ENCODE measurements at regions not wholly inside any gene's neighbourhood (a gene's known extent, or its start where the extent isn't known, plus 50 kb on each side); places are given as distances from the start of the nearest gene placed in this dataset.
"Not testable (repeated sequence)": the region's sequence is repeated elsewhere in the genome, so short reads cannot be mapped to it uniquely, and the experiment has no call there.

DNA sequence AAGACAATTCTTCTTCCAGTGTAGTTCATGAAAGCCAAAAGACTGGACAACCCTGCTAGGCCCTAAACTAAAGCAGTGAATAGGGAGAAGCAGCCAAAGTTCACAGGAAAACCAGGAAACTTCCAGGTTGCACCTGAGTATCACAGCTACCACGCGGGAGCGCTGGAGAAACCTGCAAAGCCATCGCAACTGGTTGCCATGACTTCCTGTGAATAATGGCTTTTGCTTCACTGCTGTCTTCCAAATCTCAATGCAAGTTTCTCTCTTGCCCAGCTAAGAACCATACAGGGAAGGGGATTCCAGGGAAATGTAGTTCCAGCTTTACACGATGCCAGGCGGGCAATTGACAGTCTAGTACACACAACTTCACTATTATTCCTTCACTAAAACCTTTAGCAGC lies 114.1 kb downstream of the GXYLT1 start:
- Mint-ChIP-seq H3K4me1 (ENCODE audit: low read depth) (no peaks in the 10 kb centered on the region), H3K4me3 (no peak overlapping the region), H3K27me3 (ENCODE audit: low read depth) (peaks cover 7% of the 10 kb centered on the region), H3K27ac (no peak overlapping the region), H3K36me3 (ENCODE audit: low read depth) (no peaks in the 10 kb centered on the region), H3K9me3 (no peaks in the 10 kb centered on the region)

DNA sequence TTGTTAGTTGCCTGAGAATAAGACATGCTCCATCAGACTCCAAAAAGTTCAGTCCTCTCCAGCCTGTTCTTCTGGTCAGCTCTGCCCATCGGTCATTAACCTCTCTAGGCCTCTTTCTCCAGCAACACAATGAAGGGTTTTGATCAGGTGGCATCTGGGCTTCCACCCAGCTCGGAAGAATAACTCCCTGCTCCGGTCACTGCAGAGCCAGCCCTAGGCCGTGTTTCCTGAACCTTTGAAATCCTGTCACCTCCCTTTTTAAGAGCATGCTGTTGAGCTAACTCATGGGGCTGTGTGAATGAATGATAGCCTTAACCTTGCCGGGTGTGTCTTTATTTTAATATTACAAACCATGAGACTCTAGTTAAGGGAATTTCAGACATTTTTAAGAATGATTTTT lies 117.1 kb downstream of the GXYLT1 start:
- no peaks in the 10 kb centered on the region for H3K36me3 Mint-ChIP-seq (ENCODE audit: low read depth)
- H3K4me3 Mint-ChIP-seq = no peak overlapping the region
- no peaks in the 10 kb centered on the region for H3K9me3 Mint-ChIP-seq
- no peak overlapping the region for H3K27ac Mint-ChIP-seq
- peaks cover 6% of the 10 kb centered on the region for H3K4me1 Mint-ChIP-seq (ENCODE audit: low read depth)
- peaks cover 9% of the 10 kb centered on the region for H3K27me3 Mint-ChIP-seq (ENCODE audit: low read depth)

DNA sequence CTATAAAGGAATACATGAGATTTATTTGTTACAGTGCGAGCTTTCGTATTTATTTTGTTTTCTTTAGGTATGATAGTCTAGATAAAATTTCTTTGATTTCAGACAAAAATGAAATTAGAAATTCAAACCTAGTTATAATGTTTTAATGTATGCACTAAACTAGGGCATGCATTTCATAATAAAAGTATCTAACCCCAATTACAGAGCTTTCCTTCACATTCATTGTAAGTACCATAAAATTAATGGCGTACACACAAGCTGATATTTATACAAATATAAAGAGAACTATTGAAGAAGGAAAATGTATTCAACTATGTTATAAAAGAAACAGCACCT lies 120.2 kb downstream of the GXYLT1 start:
- Mint-ChIP-seq H3K36me3 (ENCODE audit: low read depth) (no peaks in the 10 kb centered on the region), H3K27me3 (ENCODE audit: low read depth) (peaks cover 9% of the 10 kb centered on the region), H3K4me3 (no peak overlapping the region), H3K9me3 (no peaks in the 10 kb centered on the region), H3K27ac (no peak overlapping the region), H3K4me1 (ENCODE audit: low read depth) (peaks cover 6% of the 10 kb centered on the region)

DNA sequence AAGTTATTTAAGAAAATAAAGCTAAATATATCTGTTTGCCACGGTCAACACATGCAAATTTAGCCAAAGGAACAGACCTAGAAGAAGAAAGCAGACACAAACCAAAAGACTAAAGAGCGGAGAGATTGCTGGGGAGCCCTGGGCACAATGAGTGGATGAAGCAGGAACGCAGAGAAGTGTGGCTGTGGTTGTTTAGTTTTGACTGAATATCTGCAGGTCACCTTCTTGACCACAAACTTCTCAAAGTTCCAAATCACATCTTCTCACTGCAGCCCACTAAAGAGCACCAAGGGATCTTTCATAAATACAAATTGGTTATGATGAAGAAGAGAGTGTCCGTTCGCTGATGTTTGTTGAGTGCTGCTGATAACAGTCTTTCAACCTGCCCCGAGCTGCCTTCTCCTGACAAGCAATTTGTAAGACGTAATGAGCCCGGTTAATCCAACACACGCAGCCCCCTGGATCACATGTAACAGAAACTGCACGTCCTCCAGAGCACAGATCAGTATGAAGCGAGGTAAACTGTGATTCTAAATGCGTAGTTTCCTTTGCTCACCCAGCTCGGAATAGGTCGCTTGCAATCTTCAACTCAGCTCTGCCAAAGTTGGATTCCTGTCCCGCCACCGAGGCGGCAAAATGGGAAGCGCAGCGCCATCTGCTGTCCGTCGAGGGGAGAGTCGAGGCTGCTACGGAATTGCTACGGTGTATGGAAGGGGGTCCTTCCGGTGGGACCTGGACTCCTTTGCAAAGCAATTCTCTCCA lies 120.8 kb downstream of the GXYLT1 start:
- H3K36me3 Mint-ChIP-seq (ENCODE audit: low read depth) = no peaks in the 10 kb centered on the region
- no peaks in the 10 kb centered on the region for H3K9me3 Mint-ChIP-seq
- peak overlapping the region; percentile 19 for H3K4me3 Mint-ChIP-seq
- peaks cover 6% of the 10 kb centered on the region for H3K4me1 Mint-ChIP-seq (ENCODE audit: low read depth)
- peaks cover 9% of the 10 kb centered on the region for H3K27me3 Mint-ChIP-seq (ENCODE audit: low read depth)
- H3K27ac Mint-ChIP-seq = no peak overlapping the region

DNA sequence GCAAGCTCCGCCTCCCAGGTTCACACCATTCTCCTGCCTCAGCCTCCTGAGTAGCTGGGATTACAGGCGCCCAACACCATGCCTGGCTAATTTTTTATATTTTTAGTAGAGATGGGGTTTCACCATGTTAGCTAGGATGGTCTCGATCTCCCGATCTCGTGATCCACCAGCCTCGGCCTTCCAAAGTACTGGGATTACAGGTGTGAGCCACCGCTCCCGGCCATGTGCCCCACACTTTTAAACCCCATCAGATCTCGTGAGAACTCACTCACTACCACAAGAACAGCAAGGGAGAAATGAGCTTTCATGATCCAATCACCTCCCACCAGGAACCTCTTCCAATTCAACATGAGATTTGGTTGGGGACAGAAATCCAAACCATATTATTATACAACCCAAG lies 122.7 kb downstream of the GXYLT1 start:
- not testable (repeated sequence) for H3K36me3 Mint-ChIP-seq (ENCODE audit: low read depth); H3K9me3 Mint-ChIP-seq; H3K4me1 Mint-ChIP-seq (ENCODE audit: low read depth); H3K27me3 Mint-ChIP-seq (ENCODE audit: low read depth); H3K27ac Mint-ChIP-seq; H3K4me3 Mint-ChIP-seq

DNA sequence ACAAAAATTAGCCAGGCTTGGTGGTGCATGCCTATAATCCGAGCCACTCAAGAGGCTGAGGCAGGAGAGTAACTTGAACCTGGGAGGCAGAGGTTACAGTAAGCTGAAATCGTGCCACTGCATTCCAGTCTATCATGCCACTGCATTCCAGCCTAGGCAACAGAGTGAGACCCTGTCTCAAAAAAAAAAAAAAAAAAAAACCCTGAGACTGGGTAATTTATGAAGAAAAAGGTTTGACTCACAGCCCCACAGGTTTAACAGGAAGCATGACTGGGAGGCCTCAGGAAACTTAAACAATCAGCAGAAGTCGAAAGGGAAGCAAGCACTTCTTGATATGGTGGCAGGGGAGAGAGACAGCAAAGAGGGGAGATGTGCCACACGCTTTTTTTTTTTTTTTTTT lies 123.2 kb downstream of the GXYLT1 start:
- H3K27me3 Mint-ChIP-seq (ENCODE audit: low read depth) = peaks cover 9% of the 10 kb centered on the region
- H3K4me3 Mint-ChIP-seq = no peak overlapping the region
- H3K36me3 Mint-ChIP-seq (ENCODE audit: low read depth) = no peaks in the 10 kb centered on the region
- H3K27ac Mint-ChIP-seq = no peak overlapping the region
- H3K4me1 Mint-ChIP-seq (ENCODE audit: low read depth) = peaks cover 6% of the 10 kb centered on the region
- no peaks in the 10 kb centered on the region for H3K9me3 Mint-ChIP-seq

DNA sequence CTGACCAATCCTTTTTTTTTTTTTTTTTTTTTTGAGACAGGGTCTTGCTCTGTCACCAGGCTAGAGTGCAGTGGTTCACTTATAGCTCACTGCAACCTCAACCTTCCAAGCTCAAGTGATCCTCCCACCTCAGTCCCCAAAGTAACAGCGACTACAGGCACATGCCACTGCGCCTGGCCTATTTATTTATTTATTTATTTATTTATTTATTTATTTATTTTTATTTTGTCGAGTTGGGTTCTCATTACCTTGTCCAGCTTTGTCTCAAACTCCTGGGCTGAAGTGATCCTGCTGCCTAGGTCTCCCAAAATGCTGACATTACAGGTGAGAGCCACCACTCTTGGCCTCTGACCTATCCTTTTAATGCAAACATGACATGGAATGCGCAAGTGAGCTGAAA lies 124.4 kb downstream of the GXYLT1 start:
- H3K27ac Mint-ChIP-seq = no peak overlapping the region
- peaks cover 9% of the 10 kb centered on the region for H3K27me3 Mint-ChIP-seq (ENCODE audit: low read depth)
- H3K4me3 Mint-ChIP-seq = no peak overlapping the region
- no peaks in the 10 kb centered on the region for H3K36me3 Mint-ChIP-seq (ENCODE audit: low read depth)
- H3K9me3 Mint-ChIP-seq = no peaks in the 10 kb centered on the region
- peaks cover 6% of the 10 kb centered on the region for H3K4me1 Mint-ChIP-seq (ENCODE audit: low read depth)

DNA sequence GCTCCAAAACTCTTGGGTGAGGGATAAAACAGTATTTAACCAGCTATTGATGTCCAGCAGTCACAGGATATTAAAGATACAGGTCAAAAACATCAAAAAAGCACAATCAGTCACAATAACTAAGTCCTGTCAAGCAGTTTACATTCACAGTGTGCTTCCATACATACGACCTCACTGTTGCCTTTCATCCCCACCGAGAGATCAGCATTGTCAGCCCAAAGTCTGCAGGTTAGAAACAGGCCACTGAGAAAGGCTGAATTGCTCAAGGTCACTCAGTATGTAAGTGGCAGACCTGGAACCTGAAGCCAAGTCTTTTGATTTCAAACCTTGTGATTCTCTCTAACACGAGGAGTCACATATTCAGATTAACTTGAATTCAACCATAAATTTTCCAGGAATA lies 124.9 kb downstream of the GXYLT1 start:
- Mint-ChIP-seq H3K9me3 (no peaks in the 10 kb centered on the region), H3K36me3 (ENCODE audit: low read depth) (no peaks in the 10 kb centered on the region), H3K4me3 (no peak overlapping the region), H3K27me3 (ENCODE audit: low read depth) (peaks cover 9% of the 10 kb centered on the region), H3K4me1 (ENCODE audit: low read depth) (peaks cover 6% of the 10 kb centered on the region), H3K27ac (no peak overlapping the region)

DNA sequence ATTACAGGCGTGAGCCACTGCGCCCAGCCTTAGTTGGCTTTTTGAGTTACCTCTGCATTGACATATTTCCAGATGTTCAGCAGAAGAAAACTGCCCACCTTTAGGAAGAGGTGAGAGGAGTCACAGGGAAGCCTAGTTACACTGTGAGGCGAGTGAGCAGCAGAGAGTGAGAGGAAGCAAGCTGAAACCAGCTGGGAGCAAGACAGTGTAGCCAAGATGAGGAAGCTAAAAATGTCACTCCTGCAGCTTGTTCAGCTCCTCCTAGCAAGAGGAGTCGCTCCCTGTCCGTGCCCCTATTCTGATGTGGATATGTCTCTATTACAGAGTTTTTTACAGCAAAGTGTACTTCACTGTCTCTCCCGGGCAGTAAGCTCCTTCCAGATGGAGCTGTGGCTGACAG lies 127.6 kb downstream of the GXYLT1 start:
- Mint-ChIP-seq H3K27ac (no peak overlapping the region), H3K9me3 (no peaks in the 10 kb centered on the region), H3K36me3 (ENCODE audit: low read depth) (no peaks in the 10 kb centered on the region), H3K4me1 (ENCODE audit: low read depth) (no peaks in the 10 kb centered on the region), H3K4me3 (no peak overlapping the region), H3K27me3 (ENCODE audit: low read depth) (no peaks in the 10 kb centered on the region)

DNA sequence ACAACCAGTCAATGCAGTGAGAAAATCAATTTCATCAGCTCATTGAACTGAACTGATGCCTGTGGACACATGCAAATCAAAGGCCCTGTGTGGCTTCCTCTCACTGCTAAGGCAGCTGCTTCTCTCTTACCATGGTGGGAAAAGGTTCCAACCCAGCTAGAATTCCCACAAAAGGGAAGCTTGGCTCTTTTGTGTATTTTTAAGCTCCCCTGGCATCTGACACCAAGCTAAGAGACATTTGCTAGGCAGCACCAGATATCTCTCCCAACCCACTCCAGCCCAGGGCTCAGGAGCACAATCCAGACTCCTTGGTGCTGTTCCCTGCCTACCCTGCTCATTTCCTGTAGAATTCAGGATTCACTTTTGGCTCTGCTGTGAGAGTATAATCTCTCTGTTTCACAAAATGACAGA lies 129.6 kb downstream of the GXYLT1 start:
- H3K27me3 Mint-ChIP-seq (ENCODE audit: low read depth) = no peaks in the 10 kb centered on the region
- no peaks in the 10 kb centered on the region for H3K36me3 Mint-ChIP-seq (ENCODE audit: low read depth)
- no peak overlapping the region for H3K27ac Mint-ChIP-seq
- no peak overlapping the region for H3K4me3 Mint-ChIP-seq
- H3K4me1 Mint-ChIP-seq (ENCODE audit: low read depth) = no peaks in the 10 kb centered on the region
- H3K9me3 Mint-ChIP-seq = no peaks in the 10 kb centered on the region

DNA sequence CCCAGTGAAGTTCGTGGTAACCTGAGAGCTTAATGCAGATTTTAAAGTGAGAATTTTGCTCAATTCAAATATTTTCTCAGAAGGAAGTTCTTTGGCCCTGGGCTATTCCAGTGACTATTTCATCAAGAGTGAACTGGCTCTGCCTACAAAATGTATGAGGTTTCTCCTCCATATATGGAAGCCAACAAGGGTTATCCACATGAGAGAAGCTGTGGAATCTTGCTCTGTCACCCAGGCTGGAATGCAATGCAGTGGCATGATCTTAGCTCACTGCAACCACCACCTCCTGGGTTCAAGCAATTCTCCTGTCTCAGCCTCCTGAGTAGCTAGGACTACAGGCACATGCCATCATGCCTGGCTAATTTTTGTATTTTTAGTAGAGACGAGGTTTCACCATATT lies 132.2 kb downstream of the GXYLT1 start:
- H3K4me3 Mint-ChIP-seq; H3K36me3 Mint-ChIP-seq (ENCODE audit: low read depth); H3K9me3 Mint-ChIP-seq; H3K27ac Mint-ChIP-seq; H3K27me3 Mint-ChIP-seq (ENCODE audit: low read depth); H3K4me1 Mint-ChIP-seq (ENCODE audit: low read depth): not testable (repeated sequence)

DNA sequence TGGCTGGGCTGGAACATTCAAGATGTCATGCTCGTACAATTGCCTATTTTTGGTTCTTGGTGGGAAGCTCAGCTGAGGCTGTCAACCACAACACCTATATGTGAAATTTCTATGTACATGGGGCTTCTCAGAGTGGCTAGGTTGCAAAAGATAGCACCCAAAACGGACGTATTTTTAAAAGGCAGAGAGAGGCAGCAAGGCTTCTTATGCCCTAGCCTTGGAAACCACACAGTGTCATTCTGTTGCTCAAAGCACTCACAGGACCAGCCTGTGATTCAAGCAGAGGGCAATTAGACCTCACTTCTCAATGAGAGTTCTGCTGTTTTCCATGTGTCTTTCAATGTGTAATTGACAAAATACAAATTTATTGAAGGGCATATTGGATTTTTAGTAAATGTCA lies 134.0 kb downstream of the GXYLT1 start:
- Mint-ChIP-seq H3K9me3 (no peaks in the 10 kb centered on the region), H3K36me3 (ENCODE audit: low read depth) (no peaks in the 10 kb centered on the region), H3K27me3 (ENCODE audit: low read depth) (no peaks in the 10 kb centered on the region), H3K27ac (no peak overlapping the region), H3K4me1 (ENCODE audit: low read depth) (no peaks in the 10 kb centered on the region), H3K4me3 (no peak overlapping the region)

DNA sequence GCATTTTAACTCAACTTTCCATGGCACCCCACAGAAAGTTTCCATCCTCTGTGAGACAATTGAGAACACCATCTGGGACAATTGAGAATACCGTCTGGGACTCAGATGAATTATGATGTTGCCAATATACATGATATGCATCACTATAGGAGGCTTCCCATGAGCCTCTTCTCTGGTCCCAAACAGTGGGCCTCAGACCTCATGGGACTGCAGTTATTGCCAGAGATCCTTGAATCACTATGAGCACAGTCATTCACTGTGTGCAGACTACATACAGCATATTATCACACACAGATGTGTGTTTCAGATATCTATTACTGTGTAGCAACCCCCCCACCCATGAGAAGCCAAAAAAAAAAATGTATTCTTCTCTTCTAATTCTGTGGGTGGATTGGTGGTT lies 134.4 kb downstream of the GXYLT1 start:
- Mint-ChIP-seq H3K4me1 (ENCODE audit: low read depth) (no peaks in the 10 kb centered on the region), H3K36me3 (ENCODE audit: low read depth) (no peaks in the 10 kb centered on the region), H3K4me3 (no peak overlapping the region), H3K27me3 (ENCODE audit: low read depth) (no peaks in the 10 kb centered on the region), H3K27ac (no peak overlapping the region), H3K9me3 (no peaks in the 10 kb centered on the region)

DNA sequence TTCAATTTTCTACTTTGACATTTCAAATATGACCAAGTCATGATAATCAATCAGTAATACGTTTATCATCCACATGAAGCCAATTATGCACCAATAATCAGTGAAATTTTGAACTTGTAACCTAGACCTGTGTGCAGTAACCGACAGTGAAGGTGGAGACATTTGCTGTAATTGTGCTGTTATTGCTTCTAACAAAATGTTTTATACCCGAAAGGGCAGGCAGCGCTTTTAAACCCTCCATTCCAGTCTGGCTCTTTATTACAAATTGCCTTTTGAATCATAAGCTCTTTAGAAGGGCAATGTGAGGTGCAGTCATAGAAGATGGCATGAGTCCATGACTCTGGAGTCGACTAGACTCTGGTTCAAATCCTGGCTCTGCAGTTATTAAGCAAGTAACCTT lies 135.7 kb downstream of the GXYLT1 start:
- H3K27ac Mint-ChIP-seq = no peak overlapping the region
- H3K4me1 Mint-ChIP-seq (ENCODE audit: low read depth) = no peaks in the 10 kb centered on the region
- no peaks in the 10 kb centered on the region for H3K36me3 Mint-ChIP-seq (ENCODE audit: low read depth)
- no peaks in the 10 kb centered on the region for H3K27me3 Mint-ChIP-seq (ENCODE audit: low read depth)
- H3K9me3 Mint-ChIP-seq = no peaks in the 10 kb centered on the region
- H3K4me3 Mint-ChIP-seq = no peak overlapping the region

DNA sequence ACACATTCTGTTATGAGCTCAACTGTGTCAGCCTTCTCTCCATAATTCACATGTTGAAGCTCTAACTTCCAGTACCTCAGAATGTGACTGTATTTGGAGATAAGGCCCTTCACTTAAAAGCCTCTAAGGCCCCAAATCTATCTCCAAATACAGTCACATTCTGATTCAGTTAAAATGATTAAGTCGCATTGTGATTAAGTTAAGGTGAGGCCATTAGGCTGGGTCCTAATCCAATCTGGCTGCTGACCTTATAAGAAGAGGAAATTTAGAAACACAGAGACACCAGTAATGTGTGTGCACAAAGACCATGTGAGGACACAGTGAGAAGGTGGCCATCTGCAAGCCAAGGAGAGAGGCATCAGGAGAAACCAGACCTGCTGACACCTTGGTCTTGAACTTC lies 141.6 kb downstream of the GXYLT1 start:
- no peaks in the 10 kb centered on the region for H3K36me3 Mint-ChIP-seq (ENCODE audit: low read depth)
- no peaks in the 10 kb centered on the region for H3K9me3 Mint-ChIP-seq
- H3K4me3 Mint-ChIP-seq = no peak overlapping the region
- no peak overlapping the region for H3K27ac Mint-ChIP-seq
- H3K4me1 Mint-ChIP-seq (ENCODE audit: low read depth) = no peaks in the 10 kb centered on the region
- H3K27me3 Mint-ChIP-seq (ENCODE audit: low read depth) = no peaks in the 10 kb centered on the region

DNA sequence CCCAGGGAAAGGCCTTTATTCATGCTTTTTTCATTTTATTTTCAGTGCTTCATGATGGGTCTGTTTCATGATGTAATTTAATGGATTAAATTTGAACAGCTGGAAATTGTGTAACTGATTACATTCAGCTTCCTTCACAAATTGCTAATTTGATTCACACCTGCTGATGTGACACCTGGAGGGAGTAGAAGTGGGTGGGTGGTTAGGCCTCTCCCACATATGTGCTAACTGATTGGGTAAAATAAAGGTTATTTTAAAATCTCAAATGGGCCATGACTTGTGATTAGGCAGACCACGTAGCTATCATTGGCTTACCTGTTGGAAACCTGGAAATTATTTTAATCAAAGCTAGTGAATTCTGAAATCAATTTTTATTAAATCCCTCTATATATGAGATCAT lies 142.1 kb downstream of the GXYLT1 start:
- Mint-ChIP-seq H3K9me3 (no peaks in the 10 kb centered on the region), H3K4me3 (no peak overlapping the region), H3K4me1 (ENCODE audit: low read depth) (no peaks in the 10 kb centered on the region), H3K36me3 (ENCODE audit: low read depth) (no peaks in the 10 kb centered on the region), H3K27ac (no peak overlapping the region), H3K27me3 (ENCODE audit: low read depth) (no peaks in the 10 kb centered on the region)

Data from T-helper 1 cell treated with Interleukin-12 subunit alpha and Interleukin-12 subunit beta and Interleukin-4 antibody, amounts not matched to agents 30 μg/mL and 1 μg/mL, for 36 hours (primary cell).